ENCODE measurements at regions not wholly inside any gene's neighbourhood (a gene's known extent, or its start where the extent isn't known, plus 50 kb on each side); places are given as distances from the start of the nearest gene placed in this dataset.

- no peak for DNase-seq
These were observed 93.4 kb downstream of the ABHD5 start for GRCh38 chr3:43783987-43784639.

GRCh38 chr3:43784640-43785011, 93.9 kb downstream of the ABHD5 start:
- DNase-seq: no peak

GRCh38 chr3:43785551-43785950, 94.8 kb downstream of the ABHD5 start:
- DNase-seq: no peak

- DNase-seq: no peak
These were observed 95.4 kb downstream of the ABHD5 start for GRCh38 chr3:43786102-43786501.

GRCh38 chr3:43786526-43787305, 96.0 kb downstream of the ABHD5 start:
- no peak for DNase-seq

GRCh38 chr3:43787330-43787729, 96.6 kb downstream of the ABHD5 start:
- DNase-seq: no peak

GRCh38 chr3:43789028-43789427, 98.3 kb downstream of the ABHD5 start:
- DNase-seq: no peak

GRCh38 chr3:43790060-43790459, 99.3 kb downstream of the ABHD5 start:
- DNase-seq: no peak

- no peak for DNase-seq
These were observed 99.7 kb downstream of the ABHD5 start for GRCh38 chr3:43790476-43790875.

- DNase-seq: no peak
These were observed 100.5 kb downstream of the ABHD5 start for GRCh38 chr3:43791246-43791645.

- DNase-seq: no peak
These were observed 102.2 kb downstream of the ABHD5 start for GRCh38 chr3:43792904-43793303.

- DNase-seq: no peak
These were observed 103.1 kb downstream of the ABHD5 start for GRCh38 chr3:43793648-43794372.

GRCh38 chr3:43794776-43795175, 104.0 kb downstream of the ABHD5 start:
- DNase-seq: no peak

GRCh38 chr3:43795491-43795890, 104.8 kb downstream of the ABHD5 start:
- DNase-seq: no peak

- DNase-seq: no peak
These were observed 105.4 kb downstream of the ABHD5 start for GRCh38 chr3:43796041-43796596.

- no peak for DNase-seq
These were observed 107.1 kb downstream of the ABHD5 start for GRCh38 chr3:43797794-43798193.

- no peak for DNase-seq
These were observed 120.1 kb downstream of the ABHD5 start for GRCh38 chr3:43810797-43811196.

- DNase-seq: no peak
These were observed 123.7 kb downstream of the ABHD5 start for GRCh38 chr3:43814461-43814860.

- DNase-seq: no peak
These were observed 125.6 kb downstream of the ABHD5 start for GRCh38 chr3:43816372-43816771.

- no peak for DNase-seq
These were observed 126.3 kb downstream of the ABHD5 start for GRCh38 chr3:43817064-43817463.

GRCh38 chr3:43817825-43818224, 127.1 kb downstream of the ABHD5 start:
- no peak for DNase-seq

GRCh38 chr3:43818229-43818628, 127.5 kb downstream of the ABHD5 start:
- DNase-seq: no peak

- DNase-seq: no peak
These were observed 147.4 kb downstream of the ABHD5 start for GRCh38 chr3:43838009-43838758.

Data from retina (tissue), 1 donor.